B cell (primary cell): ENCODE measurements at regions not wholly inside any gene's neighbourhood (a gene's known extent, or its start where the extent isn't known, plus 50 kb on each side); places are given as distances from the start of the nearest gene placed in this dataset.
"Not testable (repeated sequence)": the region's sequence is repeated elsewhere in the genome, so short reads cannot be mapped to it uniquely, and the experiment has no call there.

Experiments
- EZH2 ChIP-seq: IDR thresholded peaks from 2 replicates; pipeline ENCODE4 v1.6.1; 2012; ENCODE audit warnings: borderline replicate concordance, low read depth, mild to moderate bottlenecking, moderate library complexity, low read length; ENCODE audit not compliant: insufficient read depth, poor library complexity, severe bottlenecking
- TF ChIP-seq, protein P1 (sequence below): fragments of 200-600 bp; IDR thresholded peaks from one replicate; pipeline ENCODE4 v1.8.0; 2022; ENCODE audit warnings: antibody characterized with exemption, mild to moderate bottlenecking

DNA sequence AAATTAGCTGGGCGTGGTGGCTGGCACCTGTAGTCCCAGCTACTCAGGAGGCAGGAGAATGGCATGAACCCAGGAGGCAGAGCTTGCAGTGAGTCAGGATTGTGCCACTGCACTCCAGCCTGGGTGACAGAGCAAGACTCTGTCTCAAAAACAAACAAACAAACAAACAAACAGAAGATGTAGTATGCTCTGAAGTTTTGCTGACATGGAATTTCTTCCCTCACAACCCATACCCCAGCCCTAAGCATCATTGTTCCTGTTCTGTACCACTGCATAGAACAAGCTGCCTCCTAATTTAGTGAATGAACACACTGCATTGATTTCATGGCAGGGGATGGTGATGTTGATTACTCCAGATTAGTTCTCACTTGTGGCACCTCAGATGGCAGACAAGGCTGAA lies 89.7 kb downstream of the SPATA31A6 start:
- TF ChIP-seq, protein P1, sequence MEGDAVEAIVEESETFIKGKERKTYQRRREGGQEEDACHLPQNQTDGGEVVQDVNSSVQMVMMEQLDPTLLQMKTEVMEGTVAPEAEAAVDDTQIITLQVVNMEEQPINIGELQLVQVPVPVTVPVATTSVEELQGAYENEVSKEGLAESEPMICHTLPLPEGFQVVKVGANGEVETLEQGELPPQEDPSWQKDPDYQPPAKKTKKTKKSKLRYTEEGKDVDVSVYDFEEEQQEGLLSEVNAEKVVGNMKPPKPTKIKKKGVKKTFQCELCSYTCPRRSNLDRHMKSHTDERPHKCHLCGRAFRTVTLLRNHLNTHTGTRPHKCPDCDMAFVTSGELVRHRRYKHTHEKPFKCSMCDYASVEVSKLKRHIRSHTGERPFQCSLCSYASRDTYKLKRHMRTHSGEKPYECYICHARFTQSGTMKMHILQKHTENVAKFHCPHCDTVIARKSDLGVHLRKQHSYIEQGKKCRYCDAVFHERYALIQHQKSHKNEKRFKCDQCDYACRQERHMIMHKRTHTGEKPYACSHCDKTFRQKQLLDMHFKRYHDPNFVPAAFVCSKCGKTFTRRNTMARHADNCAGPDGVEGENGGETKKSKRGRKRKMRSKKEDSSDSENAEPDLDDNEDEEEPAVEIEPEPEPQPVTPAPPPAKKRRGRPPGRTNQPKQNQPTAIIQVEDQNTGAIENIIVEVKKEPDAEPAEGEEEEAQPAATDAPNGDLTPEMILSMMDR = not testable (repeated sequence)
- TF ChIP-seq EZH2 = not testable (repeated sequence)
